Left ventricle myocardium superior (tissue), 1 donor: ENCODE measurements at regions not wholly inside any gene's neighbourhood (a gene's known extent, or its start where the extent isn't known, plus 50 kb on each side); places are given as distances from the start of the nearest gene placed in this dataset.

Experiments
- ATAC-seq: fragments of 200-7000 bp; cut with Tn5 transposase; one replicate; pipeline ENCODE4 v1.9.1; 2020; ENCODE audit warnings: mild to moderate bottlenecking, moderate library complexity
- DNase-seq: peaks from one replicate; pipeline ENCODE4 v3.0.0-alpha.2; 2020
- intact Hi-C: fragments of 100-400 bp; cut with micrococcal nuclease; formaldehyde crosslinking; loops from one replicate; pipeline ENCODE4 v1.11.0; 2022
- donor health status: DM: no; HTN: yes; CAD: no; lungs with severe emphysema.

DNA sequence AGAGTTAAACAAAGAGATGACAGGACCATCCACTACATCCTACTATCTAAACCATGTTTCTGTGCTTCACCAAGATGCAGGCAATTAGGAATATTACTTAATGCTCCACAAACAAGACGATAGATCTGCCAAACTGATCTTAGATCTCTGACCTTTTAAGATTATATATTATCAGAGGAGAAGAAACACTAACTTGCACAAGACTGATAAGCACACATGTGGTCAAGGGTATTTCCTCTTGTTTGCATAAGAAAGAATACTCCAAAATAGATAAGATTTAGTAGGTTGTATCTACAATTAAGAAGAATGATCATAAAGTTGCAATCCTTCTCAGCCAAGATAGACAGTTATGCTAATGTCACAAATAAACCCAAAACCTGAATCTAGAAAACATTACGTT is 601.0 kb upstream of the ACO1 start:
- intact Hi-C loops, result no loop called here
- no peak for ATAC-seq
- DNase-seq, result no peak

DNA sequence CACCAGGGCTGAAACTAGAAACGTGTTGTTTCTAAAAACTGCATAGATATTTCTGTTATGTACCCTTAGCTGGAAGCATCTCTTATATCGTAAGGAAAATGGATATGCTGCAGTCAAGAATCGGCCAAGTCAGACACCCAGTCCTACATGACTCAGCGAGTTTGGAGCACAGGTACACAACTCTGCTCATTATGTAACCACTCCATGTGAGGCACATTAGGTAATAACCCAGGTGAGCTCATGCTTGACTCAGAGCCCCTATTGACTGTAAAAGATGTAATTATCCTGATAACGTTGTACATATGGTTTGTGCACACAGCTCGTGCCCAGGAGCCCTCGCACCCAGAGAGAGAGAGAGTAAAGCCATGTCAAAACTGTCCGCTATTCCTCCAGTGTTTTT is 593.7 kb upstream of the ACO1 start:
- intact Hi-C loops, result no loop called here
- DNase-seq (no peak), ATAC-seq (no peak)

- DNase-seq, result no peak
- no peak for ATAC-seq
- intact Hi-C loops, result no loop called here
Observed at GRCh38 chr9:31799953-31800609, 584.4 kb upstream of the ACO1 start.

DNA sequence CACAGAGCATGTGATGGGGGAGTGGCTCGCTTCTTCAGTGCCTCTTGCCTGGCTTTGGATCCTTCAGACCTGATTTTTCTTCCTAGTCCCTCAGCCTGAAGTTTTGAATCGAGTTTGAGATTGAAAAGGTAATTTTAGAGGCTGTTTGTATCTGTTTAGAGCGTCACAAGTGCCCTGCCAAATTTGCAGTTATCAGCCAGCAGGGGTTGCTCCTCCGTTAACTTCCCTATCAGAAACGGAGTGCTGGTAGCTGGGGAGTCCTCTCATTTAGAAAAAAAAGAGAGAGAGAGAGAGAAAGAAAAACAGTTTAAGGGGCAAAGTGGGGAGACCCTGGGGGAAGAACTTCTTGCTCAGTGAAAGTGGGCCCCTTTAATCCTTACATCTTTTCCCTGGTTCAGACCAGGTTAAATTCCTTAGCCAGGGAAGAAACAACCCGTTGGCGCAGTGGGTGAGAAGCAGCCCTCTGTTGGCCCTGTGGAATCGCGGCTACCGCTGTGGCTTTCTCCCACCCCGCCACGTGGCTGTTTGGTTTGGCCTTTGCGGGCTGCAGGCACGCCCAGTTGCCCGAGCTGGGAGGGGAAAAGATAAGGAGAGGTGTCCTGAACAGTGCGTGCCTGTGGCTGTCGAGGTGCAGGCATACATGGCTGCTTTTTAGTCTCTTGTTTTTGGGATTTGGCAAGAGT is 576.7 kb upstream of the ACO1 start:
- no peak for ATAC-seq
- intact Hi-C loops, result no loop called here
- DNase-seq, result no peak

DNA sequence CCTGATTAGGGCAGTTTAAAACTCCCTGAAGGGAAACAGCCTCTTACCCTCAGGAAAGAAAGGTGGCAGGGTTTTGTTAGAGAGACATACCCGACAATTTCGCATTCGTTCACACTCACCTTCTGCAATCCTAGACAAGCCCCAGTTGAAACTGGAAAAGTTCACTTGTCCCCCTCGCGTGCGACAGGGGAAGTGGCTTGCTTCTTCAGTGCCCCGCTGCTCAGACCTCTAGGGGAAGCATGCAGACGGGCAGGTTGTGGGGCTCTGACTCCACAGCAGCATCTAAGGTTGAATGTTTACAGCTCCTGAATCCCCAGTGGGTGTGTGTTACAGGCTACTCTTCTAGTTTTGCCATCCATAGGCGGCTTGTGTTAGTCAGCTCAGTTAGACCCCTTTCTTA is 575.7 kb upstream of the ACO1 start:
- intact Hi-C loops, result no loop called here
- no peak for ATAC-seq
- no peak for DNase-seq

- intact Hi-C loops, result no loop called here
- DNase-seq, result no peak
- ATAC-seq, result no peak
Observed at GRCh38 chr9:31820426-31820825, 564.0 kb upstream of the ACO1 start.

DNA sequence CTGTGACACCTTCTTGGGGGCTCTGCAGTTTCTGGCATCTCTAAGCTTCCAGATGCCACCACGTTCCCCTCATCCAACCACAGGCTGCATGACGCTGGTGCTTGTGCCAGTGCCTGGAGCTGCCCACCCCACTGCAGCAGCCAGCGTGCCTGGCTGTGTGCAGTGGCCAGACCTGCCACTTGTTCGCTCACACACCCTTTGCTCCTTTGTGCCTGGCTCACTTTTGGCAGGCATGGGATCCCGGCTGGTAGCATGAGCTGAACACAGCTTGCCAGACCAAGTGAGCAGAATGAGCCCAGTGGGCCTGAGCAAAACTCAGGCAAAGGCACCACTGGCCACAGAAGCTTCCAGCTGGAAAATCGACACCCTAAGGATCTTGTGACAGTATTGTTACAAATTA is 562.9 kb upstream of the ACO1 start:
- DNase-seq, result no peak
- intact Hi-C loops, result no loop called here
- ATAC-seq, result no peak

DNA sequence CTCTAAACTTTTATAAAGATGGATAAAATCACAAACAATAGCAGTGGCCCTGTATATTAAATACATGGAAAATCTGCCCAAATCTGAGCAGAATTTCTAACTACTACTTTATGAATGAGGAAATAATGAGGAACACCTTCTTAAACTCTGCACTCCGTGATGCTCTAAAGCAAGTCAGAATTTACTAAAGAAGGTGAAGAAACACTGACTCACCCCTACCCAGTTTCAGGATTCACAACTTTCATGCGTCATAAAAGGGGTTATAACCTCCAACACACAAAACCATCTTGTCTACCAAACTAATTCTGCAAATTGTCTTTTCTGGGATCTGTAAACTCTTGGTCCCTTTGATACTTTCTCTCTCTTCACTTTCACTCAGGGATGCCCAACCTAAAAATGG is 561.1 kb upstream of the ACO1 start:
- intact Hi-C loops, result no loop called here
- no peak for DNase-seq
- ATAC-seq, result no peak

GRCh38 chr9:31824860-31825259 is 559.6 kb upstream of the ACO1 start:
- no peak for ATAC-seq
- DNase-seq, result no peak
- intact Hi-C loops, result no loop called here

GRCh38 chr9:31837211-31837610 is 547.2 kb upstream of the ACO1 start:
- intact Hi-C loops, result no loop called here
- DNase-seq (no peak), ATAC-seq (no peak)

DNA sequence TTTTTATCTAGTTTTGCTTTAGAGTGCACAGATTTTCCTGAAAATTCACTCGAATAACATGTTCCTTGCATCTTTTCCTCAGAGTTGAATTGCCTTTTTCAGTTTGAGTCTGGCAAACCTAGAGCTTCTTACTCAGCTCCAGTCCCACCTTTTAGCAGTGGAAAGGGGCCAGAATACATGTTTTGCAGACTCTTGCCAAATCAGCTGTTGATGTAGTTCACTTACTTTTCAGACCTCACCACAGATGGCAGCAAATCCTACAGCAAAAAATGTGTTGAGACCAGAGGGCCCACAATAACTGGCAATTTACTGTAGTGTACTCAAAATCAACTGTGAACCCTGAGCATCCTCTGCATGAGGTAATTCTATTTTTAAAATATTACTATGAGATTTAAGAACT is 545.2 kb upstream of the ACO1 start:
- intact Hi-C loops, result no loop called here
- no peak for ATAC-seq

DNA sequence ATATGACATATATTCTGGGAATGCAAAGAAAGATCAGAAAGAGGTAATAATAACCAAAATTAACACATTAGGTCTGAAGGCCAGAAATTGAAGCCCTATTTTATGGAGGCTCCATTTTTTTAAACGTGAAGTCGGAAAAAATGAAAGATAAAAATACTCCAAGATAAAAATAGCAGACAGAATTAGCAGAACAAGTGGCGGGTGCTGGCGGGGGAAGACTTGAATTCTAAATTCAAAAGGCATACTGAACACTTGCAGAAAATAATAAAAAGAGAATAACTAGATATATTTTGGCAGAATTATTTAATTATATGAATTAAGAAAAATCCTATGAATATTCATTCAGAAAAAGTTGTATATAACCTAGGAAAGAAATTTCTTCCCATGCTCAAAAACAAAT is 543.7 kb upstream of the ACO1 start:
- no peak for DNase-seq
- intact Hi-C loops, result no loop called here
- ATAC-seq, result no peak

More for the DNA sequence above, 545.2 kb upstream of the ACO1 start:
- DNase-seq, result no peak

- DNase-seq, result no peak
- intact Hi-C loops, result no loop called here
- no peak for ATAC-seq
Observed at GRCh38 chr9:31847963-31848362, 536.5 kb upstream of the ACO1 start.

DNA sequence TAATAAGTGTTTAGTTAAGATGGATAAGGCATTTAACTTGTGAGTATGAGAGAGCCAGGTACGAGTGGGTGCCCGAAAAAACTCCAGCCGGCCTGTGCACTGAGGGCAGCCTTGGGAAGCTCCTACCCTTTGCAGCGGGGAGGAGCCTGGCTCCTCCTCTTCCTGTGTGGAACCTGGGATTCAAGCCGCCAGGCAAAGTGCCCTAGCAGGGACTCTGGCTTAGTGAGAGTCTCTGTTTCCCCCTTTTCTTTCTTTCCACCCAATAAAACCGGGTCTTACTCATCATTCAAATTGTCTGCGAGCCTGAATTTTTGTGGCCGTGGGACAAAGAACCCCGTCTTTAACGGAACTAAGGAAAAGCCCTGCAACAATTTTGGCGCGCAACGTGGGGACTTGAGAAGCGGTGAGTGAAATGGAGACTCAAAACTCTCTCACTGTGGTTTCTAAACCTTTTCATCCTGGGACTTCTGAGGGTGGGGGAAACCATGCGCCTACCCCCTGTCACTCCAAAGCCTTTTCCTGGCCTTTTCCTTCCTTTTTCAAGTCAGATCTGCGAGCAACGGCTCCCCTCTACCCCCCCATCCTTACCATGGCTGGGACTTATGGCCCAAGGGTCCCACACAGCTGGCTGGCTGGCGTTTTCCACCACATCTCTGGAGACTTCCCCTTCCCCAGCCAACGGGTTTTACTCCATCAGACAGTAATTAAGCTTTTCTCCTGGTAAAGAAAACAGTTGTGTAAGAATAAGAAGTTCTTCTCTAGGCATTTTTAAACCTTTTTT is 535.7 kb upstream of the ACO1 start:
- DNase-seq (no peak), ATAC-seq (no peak)
- intact Hi-C loops, result no loop called here

DNA sequence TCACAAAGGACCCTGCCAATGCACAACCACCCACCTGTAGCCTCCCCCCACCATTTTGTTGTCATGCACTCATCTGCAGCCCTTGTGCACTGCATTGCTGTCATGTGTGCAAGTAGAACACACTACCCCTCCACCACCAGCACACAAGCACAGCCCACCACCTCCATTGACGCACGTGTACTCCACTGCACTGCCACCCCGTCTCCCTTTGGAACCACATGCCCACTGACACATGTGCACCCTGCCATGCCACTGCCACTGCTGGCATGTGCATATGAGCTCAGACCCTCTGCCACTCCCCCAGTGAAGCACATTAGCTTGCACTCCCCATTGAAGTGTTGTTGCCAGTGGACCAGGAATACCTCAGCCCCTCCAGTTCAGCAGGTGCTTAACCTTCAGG is 530.3 kb upstream of the ACO1 start:
- intact Hi-C loops, result loop anchor here (10.0 kb wide), 1 partner anchor 61 kb away; no protein-coding TSS in a partner anchor
- DNase-seq (no peak), ATAC-seq (no peak)

DNA sequence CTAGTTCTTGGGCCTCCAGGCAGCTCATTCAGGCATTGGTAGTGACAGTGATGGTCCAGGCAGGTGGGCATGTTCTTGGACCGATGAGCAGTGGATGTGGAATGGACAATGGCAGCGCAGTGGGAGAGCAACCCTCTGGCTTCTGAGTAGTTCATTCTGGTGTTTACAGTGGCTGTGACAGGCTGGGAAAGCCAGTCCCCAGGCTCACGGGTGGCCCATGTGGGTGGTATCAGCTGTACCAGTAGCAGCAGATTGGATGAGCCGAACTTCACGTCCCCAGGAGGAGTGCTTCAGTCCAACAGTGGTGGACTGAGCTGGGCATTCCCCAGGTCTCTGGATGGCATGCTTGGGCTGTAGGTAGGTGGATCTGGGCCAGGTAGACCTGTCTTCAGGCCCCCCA is 515.6 kb upstream of the ACO1 start:
- DNase-seq (no peak), ATAC-seq (no peak)
- intact Hi-C loops, result no loop called here

GRCh38 chr9:31870276-31870675 is 514.2 kb upstream of the ACO1 start:
- intact Hi-C loops, result no loop called here
- no peak for DNase-seq
- no peak for ATAC-seq

GRCh38 chr9:31873722-31874121 is 510.7 kb upstream of the ACO1 start:
- no peak for DNase-seq
- intact Hi-C loops, result no loop called here
- no peak for ATAC-seq

- ATAC-seq, result no peak
- intact Hi-C loops, result no loop called here
- DNase-seq, result no peak
Observed at GRCh38 chr9:31894008-31894407, 490.4 kb upstream of the ACO1 start.

DNA sequence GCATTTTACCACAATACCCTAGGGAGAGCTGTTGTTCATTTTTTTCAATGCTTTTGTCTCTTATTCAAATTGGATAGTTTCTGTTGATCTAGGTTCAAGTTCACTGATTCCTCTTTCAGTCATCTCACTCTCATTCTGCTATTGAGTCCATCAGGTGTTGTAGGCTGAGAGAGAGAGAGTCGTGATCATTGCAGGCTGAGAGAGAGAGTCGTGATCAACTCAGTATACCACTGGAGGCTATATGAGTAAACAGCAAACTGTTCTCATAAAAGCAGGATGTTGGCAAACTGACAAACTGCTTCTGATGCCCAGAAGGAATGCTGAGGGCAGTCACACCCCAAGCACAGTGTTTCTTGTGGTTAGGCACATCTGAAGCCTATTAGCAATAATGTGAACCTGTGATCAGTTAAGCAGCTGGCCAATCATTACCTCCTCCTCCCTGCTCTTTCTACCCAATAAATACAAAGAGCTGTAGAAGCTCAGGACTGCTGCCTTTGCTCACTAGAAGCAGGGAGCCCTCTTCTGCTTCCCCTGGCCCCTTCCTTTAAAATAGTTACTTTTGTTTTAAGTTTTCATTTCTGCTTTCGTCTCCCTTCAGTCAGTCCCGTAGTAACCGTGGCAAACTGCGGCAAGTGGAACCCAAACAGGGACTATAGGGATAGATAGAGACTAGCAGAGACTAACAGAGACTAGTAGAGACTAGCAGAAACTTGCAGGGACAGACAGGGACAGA is 476.1 kb upstream of the ACO1 start:
- ATAC-seq (no peak), DNase-seq (no peak)
- intact Hi-C loops, result loop anchor here (5.0 kb wide), 1 partner anchor 184 kb away; no protein-coding TSS in a partner anchor
